Left ventricle myocardium superior (tissue), 1 donor: ENCODE measurements at regions not wholly inside any gene's neighbourhood (a gene's known extent, or its start where the extent isn't known, plus 50 kb on each side); places are given as distances from the start of the nearest gene placed in this dataset.
"Not testable (repeated sequence)": the region's sequence is repeated elsewhere in the genome, so short reads cannot be mapped to it uniquely, and the experiment has no call there.

Experiments used
- ATAC-seq: fragments of 200-7000 bp; cut with Tn5 transposase; one replicate; pipeline ENCODE4 v1.9.1; 2020; ENCODE audit warnings: mild to moderate bottlenecking, moderate library complexity
- DNase-seq: peaks from one replicate; pipeline ENCODE4 v3.0.0-alpha.2; 2020
- intact Hi-C: fragments of 100-400 bp; cut with micrococcal nuclease; formaldehyde crosslinking; loops from one replicate; pipeline ENCODE4 v1.11.0; 2022
- donor health status: DM: no; HTN: yes; CAD: no; lungs with severe emphysema.

DNA sequence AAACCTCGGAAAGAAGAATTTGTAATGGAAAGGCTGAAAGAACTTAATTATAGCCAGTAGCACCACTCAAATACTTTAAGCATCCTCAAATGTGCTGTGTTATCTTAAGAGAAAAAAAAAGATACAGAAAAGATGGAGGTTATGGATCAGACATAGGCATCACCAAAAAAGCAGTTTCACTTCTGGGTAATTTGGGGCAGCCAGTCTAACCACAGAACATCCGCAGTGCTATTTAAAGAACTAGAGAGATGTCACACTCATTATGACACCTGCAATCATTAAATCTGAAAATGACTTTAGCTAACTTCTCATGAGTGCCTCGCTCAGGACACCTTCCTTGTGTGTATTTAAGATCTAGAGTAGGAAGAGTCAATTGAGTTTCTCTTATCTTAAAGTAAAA, 211.8 kb downstream of the RBM26 start:
- intact Hi-C loops = no loop called here
- ATAC-seq = no peak
- no peak for DNase-seq

DNA sequence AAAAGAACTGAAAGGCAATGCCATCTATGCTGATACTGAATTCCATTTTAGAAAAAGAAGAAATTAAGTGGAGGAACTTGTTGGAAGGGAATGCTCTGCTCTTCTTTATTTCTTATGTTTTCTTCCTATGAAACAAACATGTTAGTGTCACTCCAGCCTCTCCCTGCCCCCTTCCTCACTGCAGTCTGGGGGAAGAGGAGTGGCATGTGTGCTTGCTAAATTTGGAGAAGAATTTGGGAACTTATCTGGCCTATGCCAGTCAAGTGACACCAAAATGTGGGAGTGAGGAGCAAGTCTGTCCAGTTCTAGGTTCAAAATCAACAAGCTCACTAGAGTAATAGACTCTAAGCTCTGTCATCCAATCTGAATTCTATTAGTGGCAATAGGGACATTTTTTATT, 214.6 kb downstream of the RBM26 start:
- no peak for DNase-seq
- intact Hi-C loops = no loop called here
- ATAC-seq = no peak

- DNase-seq (no peak), ATAC-seq (no peak)
- intact Hi-C loops = no loop called here
Observed at GRCh38 chr13:79190932-79191331, 215.1 kb downstream of the RBM26 start.

DNA sequence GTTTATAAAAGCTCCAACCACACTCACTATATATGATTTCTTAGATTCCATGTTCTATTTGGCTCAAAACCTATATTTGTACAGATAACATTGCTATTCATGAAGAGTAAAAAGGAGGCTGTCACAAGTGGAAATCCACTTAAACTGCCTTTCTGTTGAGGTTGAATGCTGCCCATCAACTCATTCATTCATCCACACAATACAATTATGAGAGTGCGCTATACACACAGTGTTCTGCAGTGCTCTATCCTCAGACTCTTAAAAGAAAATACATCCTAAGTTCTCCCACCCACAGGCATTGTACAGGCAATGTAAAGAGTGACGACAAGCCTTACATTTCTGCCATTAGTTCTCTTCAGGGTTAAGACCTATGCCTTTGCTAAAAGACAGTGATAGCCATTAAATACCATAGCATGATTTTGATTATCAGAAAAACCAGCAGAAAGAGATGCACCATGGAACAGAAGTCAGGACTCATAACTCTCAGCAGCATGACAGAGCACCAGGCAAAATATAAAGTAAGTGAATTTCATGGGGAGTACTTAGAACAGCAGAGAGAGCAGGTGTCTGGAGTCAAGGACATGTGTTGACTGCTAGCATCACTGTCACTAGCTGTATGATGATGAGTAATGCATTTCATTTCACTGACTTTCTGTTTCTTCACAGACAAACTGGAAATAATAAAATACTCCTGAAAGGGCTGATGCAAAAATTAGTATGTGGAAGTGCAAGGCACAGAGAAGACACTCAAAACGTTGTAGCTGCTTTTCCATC, 218.0 kb downstream of the RBM26 start:
- no peak for ATAC-seq
- intact Hi-C loops = no loop called here
- DNase-seq = no peak

DNA sequence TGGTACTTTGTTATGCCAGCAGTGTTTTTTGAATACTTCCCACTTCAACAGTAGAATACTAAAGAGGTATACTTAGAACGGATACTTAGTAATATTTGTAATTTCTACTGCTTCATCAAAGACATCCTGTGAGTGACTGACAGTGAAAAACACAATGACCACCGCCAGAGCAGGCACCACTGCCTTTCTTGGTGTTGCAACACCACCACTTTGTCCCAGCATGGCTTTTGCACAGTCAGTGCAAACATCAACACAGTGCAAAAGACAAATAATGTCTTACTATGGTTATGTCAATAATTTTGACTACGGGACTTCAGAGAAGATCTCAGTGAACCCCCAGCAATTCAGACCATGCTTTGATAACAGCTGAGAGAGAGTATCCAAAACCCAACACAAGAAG, 220.5 kb downstream of the RBM26 start:
- no peak for ATAC-seq
- intact Hi-C loops = no loop called here
- no peak for DNase-seq

DNA sequence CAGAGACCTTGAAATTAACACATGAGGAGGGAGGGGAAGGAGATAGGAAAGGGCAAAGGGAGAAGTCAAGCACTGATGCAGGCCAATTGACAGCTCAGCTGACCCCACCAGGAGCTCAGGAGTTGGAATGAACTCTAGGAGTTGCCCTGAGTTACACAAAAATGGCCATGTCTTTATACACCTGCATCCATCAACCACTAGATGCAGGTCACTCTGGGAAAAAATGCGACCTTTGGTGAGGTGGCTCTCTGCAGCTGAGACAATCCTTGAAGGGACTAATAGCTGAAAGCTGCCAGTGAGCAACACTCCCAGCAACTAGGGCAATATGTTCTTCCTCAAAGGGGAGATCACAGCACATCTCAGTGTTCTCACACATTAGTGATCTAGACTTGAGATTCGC, 222.8 kb downstream of the RBM26 start:
- ATAC-seq (no peak), DNase-seq (no peak)
- intact Hi-C loops = no loop called here

- ATAC-seq, DNase-seq, intact Hi-C loops: not testable (repeated sequence)
Observed at GRCh38 chr13:79173691-79174090, 232.4 kb downstream of the RBM26 start.

DNA sequence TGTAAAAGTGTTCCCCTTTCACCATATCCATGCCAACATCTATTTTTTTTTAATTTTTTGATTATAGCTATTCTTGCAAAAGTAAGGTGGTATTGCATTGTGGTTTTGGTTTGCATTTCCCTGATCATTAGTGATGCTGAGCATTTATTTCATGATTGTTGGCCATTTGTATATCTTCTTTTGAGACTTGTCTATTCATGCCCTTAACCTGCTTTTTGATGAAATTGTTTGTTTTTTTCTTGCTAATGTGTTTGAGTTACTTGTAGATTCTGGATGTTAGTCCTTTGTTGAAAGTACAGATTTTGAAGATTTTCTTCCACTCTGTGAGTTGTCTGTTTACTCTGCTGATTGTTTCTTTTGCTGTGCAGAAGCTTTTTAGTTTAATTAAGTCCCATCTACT, 233.1 kb downstream of the RBM26 start:
- DNase-seq, intact Hi-C loops: not testable (repeated sequence)

DNA sequence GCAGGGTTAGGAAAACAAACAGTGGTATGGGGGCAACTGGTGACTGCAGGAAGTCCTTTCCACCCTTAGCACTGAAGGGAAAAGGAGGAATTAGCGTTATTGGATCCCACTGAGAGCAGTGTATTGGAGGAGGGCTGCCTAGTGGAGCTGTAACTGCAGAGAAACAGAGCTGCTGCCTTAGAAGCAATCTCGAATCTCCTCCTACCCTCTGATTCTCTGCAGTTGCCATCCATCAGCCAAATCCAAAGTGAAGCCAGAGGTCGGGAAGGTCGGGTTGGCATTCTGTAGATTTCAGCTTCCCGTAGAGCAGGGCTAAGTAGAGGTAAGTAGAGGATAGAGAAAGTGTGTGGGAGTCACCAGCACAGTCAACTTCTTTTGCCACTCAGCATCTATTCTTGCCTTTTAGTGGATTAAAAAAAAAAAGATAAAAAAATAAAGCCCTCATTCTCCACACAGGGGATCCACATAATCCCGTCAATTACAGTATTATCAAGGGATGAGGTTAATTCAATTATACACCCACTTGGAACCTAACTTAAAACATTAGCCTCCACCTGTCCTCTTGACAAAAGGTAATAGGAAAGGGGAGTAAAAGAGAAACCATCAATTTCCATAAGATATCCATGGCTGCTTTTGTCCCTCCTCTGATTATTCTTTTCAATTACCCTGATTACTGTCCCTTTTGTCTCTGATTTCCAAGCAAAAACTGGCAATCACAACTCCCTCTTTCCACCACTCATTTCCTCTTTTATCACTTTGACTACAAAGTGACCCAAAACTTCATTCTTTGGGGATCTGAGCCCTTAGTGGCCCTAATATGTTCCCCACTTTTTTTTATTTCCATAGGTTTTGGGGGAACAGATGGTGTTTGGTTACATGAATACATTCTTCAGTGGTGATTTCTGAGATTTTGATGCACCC, 234.7 kb downstream of the RBM26 start:
- ATAC-seq (no peak), DNase-seq (no peak)
- intact Hi-C loops = no loop called here

More for the DNA sequence above, 233.1 kb downstream of the RBM26 start:
- ATAC-seq = not testable (repeated sequence)

- ATAC-seq = no peak
Observed at GRCh38 chr13:79160818-79161217, 245.2 kb downstream of the RBM26 start.

DNA sequence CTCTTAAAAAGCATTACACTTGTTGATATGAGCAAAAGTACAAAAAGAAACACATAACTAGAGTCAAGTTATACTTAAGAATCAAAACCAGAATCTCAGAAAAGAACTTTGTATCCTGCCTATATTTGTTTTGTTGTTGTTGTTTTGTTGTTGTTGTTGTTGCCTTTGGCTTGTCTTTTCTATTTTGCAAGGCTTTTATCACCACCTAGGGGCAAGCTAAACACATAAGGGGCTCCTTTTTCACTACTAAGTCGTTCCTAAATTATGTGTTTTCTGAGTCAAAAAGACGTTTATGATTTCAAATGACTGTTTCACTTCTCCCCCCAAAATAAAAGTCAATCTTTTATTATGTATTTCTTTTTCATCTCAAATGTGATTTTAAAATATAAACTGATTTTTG, 250.2 kb downstream of the RBM26 start:
- DNase-seq (no peak), ATAC-seq (no peak)
- intact Hi-C loops = no loop called here

More at GRCh38 chr13:79160818-79161217, 245.2 kb downstream of the RBM26 start:
- intact Hi-C loops = no loop called here
- DNase-seq = no peak

- ATAC-seq = no peak
- intact Hi-C loops = no loop called here
- DNase-seq = no peak
Observed at GRCh38 chr13:79149210-79149609, 256.8 kb downstream of the RBM26 start.

DNA sequence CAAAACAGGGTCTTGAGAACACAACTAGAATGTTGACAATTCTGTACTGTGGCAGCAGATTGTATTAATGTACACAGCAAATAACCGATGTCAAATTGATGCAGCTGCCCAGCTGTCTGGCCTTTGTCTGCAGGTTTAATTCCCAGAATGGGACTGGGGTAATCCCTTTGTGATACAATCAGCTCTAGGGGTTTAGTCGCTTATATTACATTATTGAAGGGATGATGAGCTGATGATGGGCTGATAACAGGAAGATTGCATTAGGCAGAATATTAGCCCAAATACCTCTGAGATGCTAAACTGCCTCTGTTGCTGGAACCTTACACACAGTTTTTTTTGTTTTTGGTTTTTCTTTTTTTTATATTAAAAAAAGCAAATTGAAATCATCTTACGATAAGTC, 265.0 kb downstream of the RBM26 start:
- DNase-seq (no peak), ATAC-seq (no peak)

GRCh38 chr13:79128158-79128557, 277.9 kb downstream of the RBM26 start:
- ATAC-seq (no peak), DNase-seq (no peak)
- intact Hi-C loops = no loop called here

More for the DNA sequence above, 265.0 kb downstream of the RBM26 start:
- intact Hi-C loops = no loop called here

DNA sequence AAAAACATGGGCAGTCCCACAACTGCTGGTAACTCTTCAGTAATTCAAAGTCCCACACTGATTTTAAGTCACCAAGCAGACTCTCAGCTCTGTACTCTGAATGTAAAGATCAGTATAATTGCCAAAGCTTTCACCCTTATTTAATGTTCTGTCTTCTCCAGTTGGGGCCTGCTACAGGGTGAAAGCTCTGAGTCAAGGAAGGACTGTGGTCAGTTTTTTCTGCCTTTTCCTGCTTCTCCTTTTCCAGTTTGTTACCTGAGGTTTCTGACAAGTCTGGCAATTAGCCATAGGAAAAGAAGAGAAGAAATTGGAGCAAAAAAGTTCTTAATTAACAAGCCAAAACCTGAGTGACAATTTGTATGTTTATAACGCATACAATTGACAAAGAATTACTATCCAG, 279.3 kb downstream of the RBM26 start:
- ATAC-seq (no peak), DNase-seq (no peak)
- intact Hi-C loops = no loop called here

DNA sequence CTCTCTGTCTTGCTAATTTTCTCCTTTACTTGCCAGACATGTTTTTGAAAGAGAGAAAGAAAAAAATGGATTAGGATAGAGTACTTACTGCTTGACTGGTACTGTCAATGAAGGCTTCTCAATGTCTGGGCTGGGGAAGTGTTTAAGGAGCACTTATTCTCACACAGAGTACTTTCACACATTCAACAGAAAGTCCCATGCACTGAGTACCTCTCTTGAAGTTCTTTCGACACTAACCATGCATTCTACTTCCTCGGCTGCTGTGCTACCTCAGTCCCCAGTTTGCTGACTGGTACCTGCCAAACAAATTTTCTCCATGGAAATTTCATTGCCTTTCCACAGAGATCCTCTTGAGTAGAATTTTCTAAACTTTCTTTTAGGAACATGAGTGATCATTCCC, 281.9 kb downstream of the RBM26 start:
- ATAC-seq (no peak), DNase-seq (no peak)
- intact Hi-C loops = no loop called here

DNA sequence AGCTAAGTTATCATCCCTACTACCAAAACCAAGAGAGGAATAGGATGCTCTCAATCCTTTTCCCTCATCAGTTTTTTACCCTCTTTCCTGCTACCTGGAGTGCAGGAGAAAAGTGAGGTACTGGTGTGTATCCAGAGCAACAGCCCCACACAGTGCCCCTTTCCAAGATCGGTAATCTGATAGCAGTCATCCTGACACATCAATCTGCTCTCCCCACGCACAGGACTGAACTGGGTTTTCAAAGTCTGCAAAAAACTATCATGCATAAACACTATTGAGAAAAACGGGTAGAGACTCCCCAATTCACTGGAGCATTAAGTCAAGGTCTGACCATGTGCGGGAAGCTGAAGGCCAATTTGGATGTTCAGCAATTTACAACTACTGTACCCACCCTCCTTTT, 284.8 kb downstream of the RBM26 start:
- ATAC-seq (no peak), DNase-seq (no peak)
- intact Hi-C loops = no loop called here

GRCh38 chr13:79119578-79120107, 286.4 kb downstream of the RBM26 start:
- intact Hi-C loops = no loop called here
- ATAC-seq (no peak), DNase-seq (no peak)

- no peak for DNase-seq
- ATAC-seq = no peak
- intact Hi-C loops = no loop called here
Observed at GRCh38 chr13:79112016-79112415, 294.0 kb downstream of the RBM26 start.
